Upper lobe of right lung (tissue), 1 donor: ENCODE measurements at regions not wholly inside any gene's neighbourhood (a gene's known extent, or its start where the extent isn't known, plus 50 kb on each side); places are given as distances from the start of the nearest gene placed in this dataset.
"Not testable (repeated sequence)": the region's sequence is repeated elsewhere in the genome, so short reads cannot be mapped to it uniquely, and the experiment has no call there.

Experiments
- ATAC-seq: fragments of 200-7000 bp; cut with Tn5 transposase; one replicate; pipeline ENCODE4 v1.9.1; 2020; ENCODE audit warnings: mild to moderate bottlenecking, moderate library complexity
- DNase-seq: peaks from one replicate; pipeline ENCODE4 v3.0.0-alpha.2; 2020
- H3K27ac ChIP-seq: fragments of 200-600 bp; one replicate; pipeline ENCODE4 v1.8.0; 2022
- H3K27me3 ChIP-seq: fragments of 200-600 bp; one replicate; pipeline ENCODE4 v1.8.0; 2022; ENCODE audit warnings: mild to moderate bottlenecking
- H3K36me3 ChIP-seq: fragments of 200-600 bp; one replicate; pipeline ENCODE4 v1.8.0; 2022
- H3K4me1 ChIP-seq: fragments of 200-600 bp; one replicate; pipeline ENCODE4 v1.8.0; 2022
- H3K4me3 ChIP-seq: fragments of 200-600 bp; one replicate; pipeline ENCODE4 v1.8.0; 2022; ENCODE audit warnings: mild to moderate bottlenecking
- H3K9me3 ChIP-seq: fragments of 200-600 bp; one replicate; pipeline ENCODE4 v1.8.0; 2022
- CTCF ChIP-seq: fragments of 200-600 bp; IDR thresholded peaks from one replicate; pipeline ENCODE4 v1.8.0; 2022; ENCODE audit warnings: antibody characterized with exemption
- intact Hi-C: fragments of 100-400 bp; cut with DNase I; formaldehyde crosslinking; loops from one replicate; pipeline ENCODE4 v1.11.0; 2022
- donor health status: DM: no; HTN: yes; CAD: no; lungs with severe emphysema.

- H3K4me3 ChIP-seq = no peak overlapping the region
- intact Hi-C loops = no loop called here
- H3K4me1 ChIP-seq = no peaks in the 10 kb centered on the region
- DNase-seq (no peak), ATAC-seq (no peak)
- no peak for TF ChIP-seq CTCF
- H3K27me3 ChIP-seq = no peaks in the 10 kb centered on the region
- no peak overlapping the region for H3K27ac ChIP-seq
- no peaks in the 10 kb centered on the region for H3K36me3 ChIP-seq
- H3K9me3 ChIP-seq = no peaks in the 10 kb centered on the region
Observed at GRCh38 chr1:68751723-68752122, 254.8 kb upstream of the DEPDC1 start.

GRCh38 chr1:68758666-68759209 is 261.9 kb upstream of the DEPDC1 start:
- Histone ChIP-seq H3K27me3 (no peaks in the 10 kb centered on the region), H3K27ac (no peak overlapping the region), H3K9me3 (no peaks in the 10 kb centered on the region), H3K4me3 (no peak overlapping the region), H3K36me3 (no peaks in the 10 kb centered on the region), H3K4me1 (no peaks in the 10 kb centered on the region)
- DNase-seq = no peak
- TF ChIP-seq CTCF = no peak
- ATAC-seq = no peak
- intact Hi-C loops = no loop called here

- ATAC-seq (no peak), DNase-seq (no peak)
- no peak for TF ChIP-seq CTCF
- intact Hi-C loops = no loop called here
- Histone ChIP-seq H3K4me1 (no peaks in the 10 kb centered on the region), H3K4me3 (no peak overlapping the region), H3K27ac (no peak overlapping the region), H3K27me3 (no peaks in the 10 kb centered on the region), H3K36me3 (no peaks in the 10 kb centered on the region), H3K9me3 (peaks cover 6% of the 10 kb centered on the region)
Observed at GRCh38 chr1:68767941-68768340, 271.1 kb upstream of the DEPDC1 start.

GRCh38 chr1:68770817-68771216 is 273.9 kb upstream of the DEPDC1 start:
- Histone ChIP-seq H3K9me3 (peaks cover 5% of the 10 kb centered on the region), H3K36me3 (no peaks in the 10 kb centered on the region), H3K27ac (no peak overlapping the region), H3K4me1 (no peaks in the 10 kb centered on the region), H3K27me3 (no peaks in the 10 kb centered on the region), H3K4me3 (no peak overlapping the region)
- DNase-seq (no peak), ATAC-seq (no peak)
- intact Hi-C loops = no loop called here
- no peak for TF ChIP-seq CTCF

GRCh38 chr1:68777851-68778250 is 281.0 kb upstream of the DEPDC1 start:
- Histone ChIP-seq H3K27ac (no peak overlapping the region), H3K27me3 (no peaks in the 10 kb centered on the region), H3K4me1 (no peaks in the 10 kb centered on the region), H3K36me3 (no peaks in the 10 kb centered on the region), H3K9me3 (no peaks in the 10 kb centered on the region), H3K4me3 (no peak overlapping the region)
- ATAC-seq = no peak
- no peak for DNase-seq
- TF ChIP-seq CTCF = no peak
- intact Hi-C loops = no loop called here

- H3K4me1 ChIP-seq, H3K4me3 ChIP-seq, H3K27me3 ChIP-seq, H3K36me3 ChIP-seq, intact Hi-C loops, DNase-seq, ATAC-seq, H3K9me3 ChIP-seq, H3K27ac ChIP-seq: not testable (repeated sequence)
Observed at GRCh38 chr1:68779841-68780240, 283.0 kb upstream of the DEPDC1 start.
